HepG2 (cell line): ENCODE measurements at regions not wholly inside any gene's neighbourhood (a gene's known extent, or its start where the extent isn't known, plus 50 kb on each side); places are given as distances from the start of the nearest gene placed in this dataset.

Source experiments
- ATAC-seq: fragments of 200-7000 bp; cut with Tn5 transposase; 3 replicates; pipeline ENCODE4 v1.9.1; 2020; ENCODE audit warnings: mild to moderate bottlenecking, moderate library complexity
- BruUV-seq: library from RNA; stranded (reverse); fragments of 400-500 nt; replicated peaks from 2 replicates; lab custom pipeline; 2021; lab: Mats Ljungman, UMichigan
- CTCF ChIA-PET: fragments of 300-600 bp; formaldehyde crosslinking; extraction: SDS; loops from one replicate; lab custom pipeline; 2021; ENCODE audit warnings: low total read pairs, inconsistent platforms, low intra/inter-chr PET ratio; lab: Yijun Ruan, JAX
- POLR2A ChIA-PET: fragments of 350-600 bp; sonication (Branson Sonifier 250); formaldehyde crosslinking; loops from one replicate; lab custom pipeline; 2020; ENCODE audit warnings: antibody characterized with exemption, inconsistent platforms; lab: Yijun Ruan, JAX
- DNase-seq: peaks from one replicate; pipeline ENCODE4 v3.0.0-alpha.2; 2015; ENCODE audit warnings: low spot score
- FAIRE-seq: peaks from 3 replicates; lab custom pipeline; 2011; peaks lifted over from hg19 to GRCh38; lab: Jason Lieb, UNC
- H2AFZ ChIP-seq: one replicate; pipeline ENCODE4 v1.6.1; 2011; ENCODE audit warnings: low read length, inconsistent platforms
- H3K27ac ChIP-seq: fragments of 300-600 bp; 3 replicates; pipeline ENCODE4 v1.8.0; 2011; ENCODE audit warnings: mixed run types, mild to moderate bottlenecking, mixed read lengths, low read length, inconsistent platforms; ENCODE audit not compliant: insufficient read depth; ENCODE audit errors: extremely low read length
- H3K27me3 ChIP-seq, 2 experiments: fragments of 200-600 bp in 1 of 2; 2 replicates in 1 of 2; 3 replicates in 1 of 2; pipeline versions ENCODE4 v1.6.0 to v1.8.0; 2011; ENCODE audit warnings: low read length in 2 of 2, mild to moderate bottlenecking in 2 of 2, moderate library complexity in 2 of 2, inconsistent platforms in 1 of 2; ENCODE audit not compliant: insufficient read depth in 2 of 2, control insufficient read depth in 1 of 2
- H3K36me3 ChIP-seq, 2 experiments: fragments of 200-600 bp in 1 of 2; replicated peaks in 1 of 2; 2 replicates in 1 of 2; 3 replicates in 1 of 2; pipeline versions ENCODE4 v1.5.1 to v1.8.0; 2011; ENCODE audit warnings: low read length in 2 of 2, inconsistent platforms in 1 of 2; ENCODE audit not compliant: insufficient read depth in 2 of 2, control insufficient read depth in 1 of 2
- H3K4me1 ChIP-seq: 2 replicates; pipeline ENCODE4 v1.5.1; 2012; ENCODE audit warnings: low read length, inconsistent platforms; ENCODE audit not compliant: insufficient read depth
- H3K4me2 ChIP-seq: 2 replicates; pipeline ENCODE4 v1.6.0; 2011; ENCODE audit warnings: low read depth, low read length, inconsistent platforms
- H3K4me3 ChIP-seq, 3 experiments: fragments of 200-600 bp in 1 of 3; sonication (generic), shearing (Covaris generic) in 1 of 3; replicated peaks in 1 of 3; 2 replicates each; pipeline ENCODE4 v1.5.1; 2011 to 2016; ENCODE audit warnings: low read length in 3 of 3, inconsistent platforms in 2 of 3, low read depth in 2 of 3, mild to moderate bottlenecking in 2 of 3, control low read depth in 1 of 3, mixed read lengths in 1 of 3; ENCODE audit not compliant: insufficient read depth in 1 of 3
- H3K79me2 ChIP-seq: one replicate; pipeline ENCODE4 v1.6.1; 2011; ENCODE audit warnings: low read length, inconsistent platforms; ENCODE audit not compliant: insufficient read depth
- H3K9ac ChIP-seq: 2 replicates; pipeline ENCODE4 v1.6.0; 2011; ENCODE audit warnings: mild to moderate bottlenecking, low read depth, low read length, inconsistent platforms; ENCODE audit not compliant: insufficient read depth
- H3K9me3 ChIP-seq: 2 replicates; pipeline ENCODE4 v1.5.1; 2012; ENCODE audit warnings: mild to moderate bottlenecking, low read length
- H4K20me1 ChIP-seq: 2 replicates; pipeline ENCODE4 v1.6.0; 2011; ENCODE audit warnings: inconsistent platforms, mild to moderate bottlenecking, low read length, moderate library complexity; ENCODE audit not compliant: insufficient read depth
- ATF5 ChIP-seq: sonication (generic); formaldehyde crosslinking; IDR thresholded peaks from 2 replicates; pipeline ENCODE4 v1.4.0; 2020; ENCODE audit warnings: mild to moderate bottlenecking, low read depth, missing genetic modification reagents
- HNRNPL ChIP-seq: fragments of 200-400 bp; formaldehyde crosslinking; IDR thresholded peaks from 2 replicates; pipeline ENCODE4 v1.6.1; 2017; ENCODE audit warnings: mild to moderate bottlenecking, low read depth, low read length
- ISX ChIP-seq: sonication (generic); formaldehyde crosslinking; conservative IDR thresholded peaks from 2 replicates; pipeline ENCODE4 v1.5.0; 2020; ENCODE audit warnings: missing genetic modification reagents
- KMT2A ChIP-seq: sonication (generic); formaldehyde crosslinking; IDR thresholded peaks from 2 replicates; pipeline ENCODE4 v1.4.0; 2020; ENCODE audit warnings: missing genetic modification reagents
- MATR3 ChIP-seq: sonication (generic); formaldehyde crosslinking; IDR thresholded peaks from 2 replicates; pipeline ENCODE4 v1.4.0; 2020; ENCODE audit warnings: missing genetic modification reagents
- MLLT10 ChIP-seq: sonication (generic); formaldehyde crosslinking; IDR thresholded peaks from 2 replicates; pipeline ENCODE4 v1.4.0; 2020; ENCODE audit warnings: missing genetic modification reagents
- POLR2G ChIP-seq: fragments of 200-400 bp; formaldehyde crosslinking; IDR thresholded peaks from 2 replicates; pipeline ENCODE4 v1.6.1; 2018; ENCODE audit warnings: mild to moderate bottlenecking, low read depth, low read length, moderate library complexity
- TBP ChIP-seq: sonication (generic); formaldehyde crosslinking; IDR thresholded peaks from 2 replicates; pipeline ENCODE4 v1.5.0; 2020; ENCODE audit warnings: missing genetic modification reagents
- TSC22D2 ChIP-seq: sonication (generic); formaldehyde crosslinking; IDR thresholded peaks from 2 replicates; pipeline ENCODE4 v1.5.1; 2020; ENCODE audit warnings: missing genetic modification reagents, mild to moderate bottlenecking, borderline replicate concordance
- ZHX2 ChIP-seq, 2 experiments: sonication (generic) in 1 of 2; formaldehyde crosslinking in 1 of 2; IDR thresholded peaks; 2 replicates each; pipeline versions ENCODE4 v1.6.1 to v1.9.0; 2014 to 2022; ENCODE audit warnings: antibody characterized with exemption in 1 of 2, borderline replicate concordance in 1 of 2, inconsistent platforms in 1 of 2, low read depth in 1 of 2, missing genetic modification reagents in 1 of 2
- ZMAT3 ChIP-seq: sonication (generic); formaldehyde crosslinking; conservative IDR thresholded peaks from 2 replicates; pipeline ENCODE4 v1.7.0; 2021; ENCODE audit warnings: missing genetic modification reagents
- ZNF816 ChIP-seq: sonication (generic); formaldehyde crosslinking; IDR thresholded peaks from 2 replicates; pipeline ENCODE4 v1.8.0; 2022; ENCODE audit warnings: missing genetic modification reagents, mild to moderate bottlenecking, borderline replicate concordance
- ZNF839 ChIP-seq: sonication (generic); formaldehyde crosslinking; IDR thresholded peaks from 2 replicates; pipeline ENCODE4 v1.4.0; 2020; ENCODE audit warnings: missing genetic modification reagents, mild to moderate bottlenecking, borderline replicate concordance
- WGBS: methylation state at CpG from one replicate; pipeline ENCODE4 v1.1.6; 2017; ENCODE audit warnings: low lambda C conversion rate; 5-methylcytosine and 5-hydroxymethylcytosine counted together
- in situ Hi-C: cut with HindIII; loops from 2 replicates; pipeline ENCODE4 v1.10.0; 2017; ENCODE audit warnings: low pct_unique_long_range_greater_than_20kb; ENCODE audit not compliant: extremely low pct_ligation_motif_present
- intact Hi-C: fragments of 100-400 bp; cut with micrococcal nuclease; formaldehyde crosslinking; loops from one replicate; pipeline ENCODE4 v1.10.0; 2022; ENCODE audit not compliant: unreplicated experiment
- TF ChIP-seq, protein P1 (sequence below): sonication (generic); formaldehyde crosslinking; IDR thresholded peaks from 2 replicates; pipeline ENCODE4 v1.4.0; 2020; ENCODE audit warnings: mild to moderate bottlenecking, missing genetic modification reagents
- TF ChIP-seq, protein P2 (sequence below): sonication (generic); formaldehyde crosslinking; IDR thresholded peaks from 2 replicates; pipeline ENCODE4 v1.4.0; 2020; ENCODE audit warnings: missing genetic modification reagents, borderline replicate concordance

GRCh38 chr13:28572871-28573270 is 77.9 kb upstream of the FLT1 start:
- in situ Hi-C loops (no loop called here), intact Hi-C loops (no loop called here)
- Histone ChIP-seq H2AFZ (no peak overlapping the region), H3K4me1 (no peaks in the 10 kb centered on the region), H3K9me3 (no peaks in the 10 kb centered on the region), H3K4me2 (no peak overlapping the region), H3K27ac (no peak overlapping the region), H3K36me3 (no peaks in the 10 kb centered on the region), H3K27me3 (no peaks in the 10 kb centered on the region), H3K4me3 (no peak overlapping the region), H3K79me2 (no peaks in the 10 kb centered on the region), H4K20me1 (no peaks in the 10 kb centered on the region), H3K9ac (no peak overlapping the region)
- ATAC-seq (no peak), FAIRE-seq (no peak), DNase-seq (no peak)
- BruUV-seq, result no TSS peak
- POLR2A ChIA-PET, result no interaction called here
- WGBS, result 64% methylated on average over 5 of the region's 5 CpGs
- CTCF ChIA-PET, result no interaction called here
- TF ChIP-seq ATF5 (CRISPR knock-in tag) (no peak), ZMAT3 (CRISPR knock-in tag) (no peak), TBP (CRISPR knock-in tag) (no peak), ZNF839 (no peak), KMT2A (no peak), POLR2G (no peak), ZHX2 (IDR thresholded peaks at IDR 0.05; ENCODE audit: low read depth) (no peak), ZHX2 (CRISPR knock-in tag; IDR thresholded peaks at IDR 0.05; ENCODE audit: borderline replicate concordance) (no peak), MLLT10 (CRISPR knock-in tag) (no peak), TSC22D2 (CRISPR knock-in tag) (no peak), ZNF816 (CRISPR knock-in tag) (no peak), ISX (CRISPR knock-in tag) (no peak), MATR3 (CRISPR knock-in tag) (no peak), HNRNPL (no peak)
- TF ChIP-seq, protein P1, sequence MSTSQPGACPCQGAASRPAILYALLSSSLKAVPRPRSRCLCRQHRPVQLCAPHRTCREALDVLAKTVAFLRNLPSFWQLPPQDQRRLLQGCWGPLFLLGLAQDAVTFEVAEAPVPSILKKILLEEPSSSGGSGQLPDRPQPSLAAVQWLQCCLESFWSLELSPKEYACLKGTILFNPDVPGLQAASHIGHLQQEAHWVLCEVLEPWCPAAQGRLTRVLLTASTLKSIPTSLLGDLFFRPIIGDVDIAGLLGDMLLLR (CRISPR knock-in tag), result no peak
- TF ChIP-seq, protein P2, sequence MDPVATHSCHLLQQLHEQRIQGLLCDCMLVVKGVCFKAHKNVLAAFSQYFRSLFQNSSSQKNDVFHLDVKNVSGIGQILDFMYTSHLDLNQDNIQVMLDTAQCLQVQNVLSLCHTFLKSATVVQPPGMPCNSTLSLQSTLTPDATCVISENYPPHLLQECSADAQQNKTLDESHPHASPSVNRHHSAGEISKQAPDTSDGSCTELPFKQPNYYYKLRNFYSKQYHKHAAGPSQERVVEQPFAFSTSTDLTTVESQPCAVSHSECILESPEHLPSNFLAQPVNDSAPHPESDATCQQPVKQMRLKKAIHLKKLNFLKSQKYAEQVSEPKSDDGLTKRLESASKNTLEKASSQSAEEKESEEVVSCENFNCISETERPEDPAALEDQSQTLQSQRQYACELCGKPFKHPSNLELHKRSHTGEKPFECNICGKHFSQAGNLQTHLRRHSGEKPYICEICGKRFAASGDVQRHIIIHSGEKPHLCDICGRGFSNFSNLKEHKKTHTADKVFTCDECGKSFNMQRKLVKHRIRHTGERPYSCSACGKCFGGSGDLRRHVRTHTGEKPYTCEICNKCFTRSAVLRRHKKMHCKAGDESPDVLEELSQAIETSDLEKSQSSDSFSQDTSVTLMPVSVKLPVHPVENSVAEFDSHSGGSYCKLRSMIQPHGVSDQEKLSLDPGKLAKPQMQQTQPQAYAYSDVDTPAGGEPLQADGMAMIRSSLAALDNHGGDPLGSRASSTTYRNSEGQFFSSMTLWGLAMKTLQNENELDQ (CRISPR knock-in tag), result no peak
